HG03432 (cell line): ENCODE measurements at regions not wholly inside any gene's neighbourhood (a gene's known extent, or its start where the extent isn't known, plus 50 kb on each side); places are given as distances from the start of the nearest gene placed in this dataset.

Source experiments
- ATAC-seq: cut with Tn5 transposase; IDR thresholded peaks from one replicate; pipeline ENCODE4 v1.9.1; 2021; ENCODE audit warnings: mild to moderate bottlenecking, moderate library complexity; ENCODE audit not compliant: unreplicated experiment

DNA sequence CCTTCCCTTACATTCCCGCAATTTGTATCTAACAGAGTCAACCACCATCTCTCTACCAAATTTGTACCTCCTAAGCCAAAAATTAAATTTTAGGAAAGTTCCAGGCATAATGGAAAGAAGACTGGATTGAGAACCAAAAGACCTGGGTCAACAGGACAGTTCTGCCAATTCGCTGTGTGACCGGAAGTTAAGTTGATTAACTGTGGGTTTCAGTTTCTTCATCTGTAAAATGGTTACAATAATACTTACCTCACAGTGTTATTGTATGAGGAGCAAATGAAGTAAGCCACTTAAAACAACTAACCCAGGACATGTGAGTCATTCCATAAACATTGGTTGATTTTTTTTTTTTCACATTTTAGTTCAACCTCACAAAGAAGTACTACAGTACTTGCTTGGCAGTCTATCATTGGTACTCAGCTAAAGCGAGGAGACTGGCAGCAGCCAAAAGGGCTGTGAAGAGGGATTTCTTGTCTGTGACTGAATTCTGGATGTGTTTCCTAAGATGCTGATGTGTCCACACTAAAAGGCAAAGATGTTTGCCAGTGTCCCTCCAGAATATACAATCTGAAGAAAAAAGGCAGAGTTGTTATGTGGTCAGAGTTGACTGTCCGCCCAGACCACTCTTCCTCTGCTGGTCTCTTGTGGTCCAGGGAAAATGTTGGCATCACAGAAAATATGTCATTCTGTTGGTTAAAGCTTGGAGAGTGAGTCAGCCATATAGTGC is 198.6 kb downstream of the TLE1 start:
- ATAC-seq = no peak

DNA sequence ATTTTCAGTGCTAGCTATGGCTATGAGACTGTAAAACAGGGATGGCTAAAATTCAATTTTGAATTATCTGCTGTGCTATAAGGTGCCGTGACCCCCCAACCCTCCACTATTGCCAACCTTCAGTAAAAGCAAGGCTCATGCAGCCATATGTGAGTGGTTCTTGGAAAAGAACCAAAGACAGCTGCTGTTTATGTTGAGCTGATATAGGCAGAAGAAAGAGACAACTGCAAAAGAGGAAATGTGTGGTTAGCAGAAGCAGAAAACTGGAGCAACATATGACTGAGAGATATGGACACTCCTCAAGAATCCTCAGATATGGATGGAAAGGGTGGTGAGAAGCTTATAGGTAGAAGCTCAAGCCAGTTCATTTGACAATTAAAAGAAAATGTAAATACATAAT is 200.3 kb downstream of the TLE1 start:
- no peak for ATAC-seq

DNA sequence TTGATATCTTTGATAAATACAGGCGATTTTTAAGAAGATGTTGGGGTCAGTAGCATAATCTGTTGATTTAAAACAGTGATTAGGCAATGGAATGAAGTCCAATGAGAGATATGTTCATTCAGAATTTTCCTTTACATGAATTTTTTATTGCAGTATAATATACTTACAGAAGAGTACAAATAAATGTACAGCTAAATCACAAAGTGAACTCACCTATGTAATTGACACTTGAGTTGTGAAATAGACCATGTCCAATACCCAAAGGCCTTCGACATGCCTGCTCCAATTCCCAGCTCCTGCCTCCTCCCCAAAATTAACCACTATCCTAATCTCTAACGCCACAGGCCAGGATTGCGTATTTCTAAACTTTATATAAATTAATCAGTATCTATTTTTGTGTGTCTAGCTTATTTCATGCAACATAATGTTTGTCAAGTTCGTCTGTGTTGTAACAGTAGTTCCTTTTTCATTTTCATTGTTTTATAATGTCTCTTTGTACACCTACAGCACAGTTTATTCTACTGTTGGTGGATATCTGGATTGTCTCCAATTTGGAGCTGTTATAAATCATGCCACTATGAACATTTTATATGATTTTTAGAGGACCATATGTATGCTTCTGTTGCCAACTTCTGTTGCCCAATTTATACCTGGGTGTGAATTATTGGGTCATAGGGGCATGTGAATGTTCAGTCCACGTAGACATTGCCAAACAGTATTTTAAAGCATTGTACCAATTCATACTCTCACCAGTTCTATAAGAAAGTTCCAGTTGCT is 208.3 kb downstream of the TLE1 start:
- ATAC-seq = no peak

DNA sequence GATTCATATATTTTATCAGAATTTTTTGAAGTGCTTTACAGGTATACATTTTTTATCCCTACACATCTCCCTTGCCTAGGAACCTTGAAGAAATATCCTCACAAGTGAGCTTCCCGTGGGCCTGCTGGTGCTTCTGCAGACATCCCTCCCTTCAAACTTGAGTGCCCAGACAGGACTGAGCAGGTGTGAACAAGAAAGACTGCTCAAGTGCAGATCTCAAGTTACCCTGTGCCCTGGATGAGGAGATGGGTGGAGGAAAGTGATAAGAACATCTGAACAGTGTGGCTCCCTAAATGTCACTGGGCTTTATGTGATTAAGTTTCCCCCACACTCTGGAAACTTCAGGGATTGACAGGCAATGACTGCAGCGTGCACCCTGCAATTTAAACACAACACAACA is 209.8 kb downstream of the TLE1 start:
- ATAC-seq = no peak

DNA sequence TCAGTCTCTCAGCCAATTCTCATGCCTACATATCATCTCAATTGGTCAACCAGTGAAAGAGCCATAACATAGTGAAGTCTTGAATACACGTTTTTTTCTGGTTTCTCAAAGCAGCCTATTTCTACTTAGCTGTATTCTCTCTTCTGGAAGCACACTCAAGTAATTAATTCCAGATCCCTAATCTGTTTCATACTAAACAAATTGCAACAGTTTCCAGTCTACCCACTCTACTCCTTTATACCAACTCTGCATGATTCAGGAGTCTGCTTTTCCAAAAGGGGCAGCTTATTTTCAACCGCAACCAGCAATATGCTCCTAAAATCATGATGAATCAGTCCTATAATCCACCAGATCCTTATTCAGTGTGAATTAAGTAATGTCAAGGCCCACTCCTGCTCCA is 211.7 kb downstream of the TLE1 start:
- no peak for ATAC-seq

DNA sequence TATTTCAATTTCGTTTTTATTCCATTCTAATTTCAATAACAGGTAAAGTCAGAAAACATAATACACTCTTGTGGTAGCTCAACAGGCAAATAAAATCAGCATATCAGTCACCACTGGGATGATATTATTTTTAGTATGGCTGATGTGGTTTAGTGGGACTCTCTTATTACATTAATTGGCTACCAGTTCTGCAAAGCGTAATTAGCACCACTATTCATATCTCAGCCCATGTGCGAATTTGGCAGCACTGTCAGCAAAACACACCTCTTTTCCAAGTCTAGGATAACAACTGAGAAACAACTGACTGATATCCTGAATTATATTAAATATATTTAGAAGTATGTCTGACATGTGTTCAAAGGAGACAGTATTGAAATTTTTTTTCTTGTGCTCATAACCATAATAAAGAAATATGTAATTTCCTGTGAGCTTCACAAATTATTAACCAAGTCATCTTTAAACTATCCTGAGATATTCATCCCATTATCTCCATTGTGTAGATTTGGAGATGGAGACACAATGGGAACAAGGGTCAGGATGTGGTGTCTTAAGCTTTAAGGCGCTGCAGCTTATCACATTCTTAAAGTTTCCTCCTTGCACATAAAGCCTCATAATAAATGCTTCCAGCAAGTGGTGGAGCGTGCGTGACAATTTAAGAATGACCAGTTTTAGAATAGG is 212.4 kb downstream of the TLE1 start:
- no peak for ATAC-seq

DNA sequence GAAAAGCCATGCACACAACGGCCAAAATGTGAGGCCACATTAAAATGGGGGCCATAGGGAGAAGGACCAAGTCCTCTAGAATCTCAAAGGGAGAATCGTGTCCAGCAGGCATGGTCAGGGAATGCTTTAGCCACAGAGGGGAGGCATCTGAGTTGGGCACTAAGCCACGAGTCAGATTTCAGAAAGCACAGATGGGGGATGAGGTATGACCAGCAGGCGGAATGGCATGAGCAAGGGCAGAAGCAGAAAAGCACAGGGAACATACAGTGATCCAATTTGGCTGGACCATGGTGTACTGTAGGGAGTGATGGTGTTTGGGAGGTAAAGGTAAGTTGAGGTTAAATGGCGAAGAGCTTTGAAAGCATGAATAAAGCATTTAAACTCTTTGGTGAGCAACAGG is 214.6 kb downstream of the TLE1 start:
- no peak for ATAC-seq

DNA sequence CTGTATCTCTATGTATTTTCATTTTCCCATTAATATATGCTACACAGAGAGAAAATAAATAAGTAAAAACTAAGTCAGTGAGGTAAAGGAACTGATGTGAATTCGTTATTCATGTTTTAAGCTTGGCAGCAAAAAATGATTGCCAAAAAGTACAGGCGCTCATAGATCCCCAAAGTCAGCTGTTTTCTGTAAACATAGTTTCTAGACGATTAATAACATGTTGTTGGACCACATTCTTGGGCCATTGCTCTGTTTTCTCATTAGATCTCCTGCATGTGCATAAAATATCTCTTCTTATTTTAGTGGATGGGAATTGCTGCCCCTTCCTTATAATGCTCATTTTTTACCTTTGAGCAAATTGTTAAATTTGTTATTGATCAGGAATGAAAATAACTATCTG is 215.2 kb downstream of the TLE1 start:
- no peak for ATAC-seq

DNA sequence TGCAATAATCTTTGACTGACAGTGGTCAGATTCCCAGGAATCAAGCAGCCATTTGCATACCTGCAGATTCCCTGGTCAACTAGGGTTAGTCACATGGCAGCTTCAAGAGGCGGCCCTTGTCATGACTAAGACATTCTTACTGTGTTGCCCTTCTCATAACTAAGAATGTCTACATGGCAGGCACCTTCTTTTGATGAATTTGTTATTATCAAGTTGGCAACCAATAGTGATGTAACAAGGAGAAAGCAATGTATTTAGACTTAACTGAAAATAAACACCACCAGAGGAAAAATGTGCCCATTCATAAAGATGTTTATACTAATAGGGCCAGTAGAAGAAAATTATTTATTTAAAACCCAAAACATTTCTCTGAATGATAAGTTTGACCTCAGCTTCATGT is 215.6 kb downstream of the TLE1 start:
- no peak for ATAC-seq

DNA sequence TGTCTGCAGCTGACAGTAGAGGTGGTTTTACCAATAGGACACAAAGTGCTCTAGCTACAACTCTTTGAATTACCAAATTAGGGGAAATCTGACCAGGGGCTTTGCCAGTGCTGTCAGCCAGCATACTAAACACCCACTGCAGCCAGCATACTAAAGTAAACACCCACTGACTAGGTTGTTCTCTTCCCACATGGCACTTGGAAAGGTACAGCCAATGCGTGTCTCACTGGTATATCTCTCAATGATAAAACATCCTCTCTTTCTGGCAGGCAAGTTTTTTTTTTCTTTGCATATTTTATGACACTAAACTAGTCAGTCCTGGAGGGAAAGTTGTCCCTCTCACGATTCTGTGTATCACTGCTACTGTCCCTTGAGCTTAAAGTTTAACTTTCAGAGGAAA is 216.1 kb downstream of the TLE1 start:
- no peak for ATAC-seq

DNA sequence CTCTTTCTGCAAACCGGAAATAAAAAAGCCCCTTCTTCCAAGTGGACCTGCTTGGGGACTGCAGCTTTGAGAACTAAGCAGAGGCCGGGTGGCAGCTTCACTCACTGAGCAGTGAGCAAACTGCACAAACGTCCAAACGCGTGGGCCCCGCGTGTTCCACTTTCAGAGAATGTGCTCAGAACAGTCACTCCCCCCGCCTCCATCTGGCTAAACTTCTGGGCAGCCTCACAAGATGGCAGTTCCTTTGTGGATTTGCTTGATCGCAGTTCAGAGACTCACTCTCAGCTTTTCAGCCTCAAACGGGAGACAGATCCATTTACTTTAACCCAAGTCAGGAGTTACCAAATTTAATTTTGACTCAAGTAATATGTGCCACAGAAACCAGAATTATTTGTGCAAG is 216.6 kb downstream of the TLE1 start:
- ATAC-seq = no peak

DNA sequence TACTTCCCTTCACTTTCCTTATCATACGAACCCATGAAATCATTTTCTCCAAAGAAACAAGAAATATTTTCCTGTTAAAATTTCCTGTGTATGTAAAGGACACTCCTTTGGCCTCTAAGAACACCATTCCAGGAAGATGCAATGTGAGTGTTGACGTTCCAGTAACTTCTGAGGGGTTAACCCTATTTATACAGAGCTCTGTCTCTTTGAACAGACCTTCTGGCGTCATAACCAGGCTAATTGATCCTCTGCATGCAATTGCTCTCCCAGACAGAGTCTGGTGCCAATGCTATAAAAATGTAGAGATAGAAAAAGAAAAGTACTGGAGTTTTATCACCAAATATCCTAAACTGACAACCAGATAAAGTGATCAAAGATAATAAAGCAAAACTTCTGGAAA is 218.5 kb downstream of the TLE1 start:
- no peak for ATAC-seq

DNA sequence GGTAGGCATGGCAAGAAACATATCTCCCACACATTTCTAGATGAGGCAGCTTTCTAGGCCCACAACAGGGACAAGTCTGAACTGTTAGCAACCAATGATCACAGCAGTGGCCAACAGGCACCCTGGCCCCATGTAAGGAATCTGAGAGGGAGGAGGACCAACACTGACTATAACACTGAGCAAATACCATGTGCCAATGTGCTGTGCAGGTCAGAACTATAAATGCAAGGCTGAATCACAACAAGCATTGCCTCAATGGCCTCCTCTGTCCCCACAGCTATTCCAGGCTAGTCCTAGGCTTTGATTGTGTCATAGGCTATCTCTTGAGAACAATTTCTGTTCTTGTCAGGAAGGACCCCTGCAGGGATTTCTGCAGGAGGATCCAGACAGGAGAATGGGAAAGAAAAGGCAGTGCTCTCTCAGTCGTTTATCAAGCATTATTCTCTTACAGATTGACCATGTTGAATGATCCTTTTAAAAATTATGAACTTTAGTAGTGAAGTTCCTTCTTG is 221.2 kb downstream of the TLE1 start:
- ATAC-seq = no peak

DNA sequence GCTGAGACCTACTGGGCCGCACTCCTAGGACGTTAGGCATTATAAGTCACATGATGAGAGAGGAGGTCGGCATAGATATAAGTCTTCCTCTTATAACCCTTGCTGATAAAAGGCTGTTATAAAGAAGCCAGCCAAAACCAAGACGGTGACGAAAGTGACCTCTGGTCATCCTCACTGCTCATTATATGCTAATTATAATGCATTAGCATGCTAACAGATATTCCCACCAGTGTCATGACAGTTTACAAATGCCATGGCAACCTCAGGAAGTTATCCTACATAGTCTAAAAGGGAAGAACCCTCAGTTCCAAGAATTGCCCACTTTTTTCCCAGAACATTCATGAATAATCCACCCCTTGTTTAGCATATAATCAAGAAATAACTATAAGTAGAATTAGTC is 222.4 kb downstream of the TLE1 start:
- ATAC-seq = no peak

DNA sequence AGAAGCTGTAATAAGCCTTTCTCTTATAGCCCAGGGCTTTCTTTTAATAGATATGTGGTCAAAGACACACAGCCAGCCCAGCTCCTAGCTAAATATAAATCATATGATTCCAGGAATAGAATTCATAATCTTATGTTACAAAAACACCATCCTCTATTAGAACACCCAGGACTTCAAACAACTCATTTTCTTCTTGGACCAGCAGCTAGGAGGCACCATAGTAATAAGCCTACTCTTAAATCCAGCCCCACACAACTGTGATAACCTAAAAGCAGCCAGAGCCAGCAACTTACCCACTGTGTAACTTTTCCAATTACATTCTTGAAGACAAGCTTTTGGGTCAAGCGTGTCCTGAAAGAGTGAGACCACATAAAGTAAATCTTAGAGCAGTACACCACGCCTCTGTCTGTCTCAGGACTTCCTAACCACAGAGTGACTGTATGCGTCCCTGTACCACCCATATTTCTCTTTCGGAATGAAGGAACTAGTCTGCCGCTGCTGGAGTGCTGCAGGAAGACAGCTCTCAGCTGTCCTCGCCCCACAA is 223.8 kb downstream of the TLE1 start:
- ATAC-seq = no peak

DNA sequence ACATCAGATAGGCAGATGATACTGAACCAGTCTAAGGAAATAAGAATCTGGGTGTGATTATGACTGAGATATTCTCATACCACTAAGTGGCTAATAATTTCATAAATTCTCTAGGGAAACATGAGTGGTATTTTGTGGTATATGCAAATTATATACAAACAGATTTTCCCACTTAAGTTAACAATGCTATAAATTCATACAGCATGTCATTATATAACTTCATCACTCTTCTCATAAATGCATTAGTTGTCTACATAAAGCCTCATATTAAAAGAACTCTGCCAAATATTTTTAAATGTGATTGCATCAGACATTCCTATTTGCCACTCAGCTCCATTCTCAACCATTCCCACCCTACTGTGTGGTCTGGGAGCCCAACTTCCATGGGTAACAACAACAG is 226.5 kb downstream of the TLE1 start:
- ATAC-seq = no peak

DNA sequence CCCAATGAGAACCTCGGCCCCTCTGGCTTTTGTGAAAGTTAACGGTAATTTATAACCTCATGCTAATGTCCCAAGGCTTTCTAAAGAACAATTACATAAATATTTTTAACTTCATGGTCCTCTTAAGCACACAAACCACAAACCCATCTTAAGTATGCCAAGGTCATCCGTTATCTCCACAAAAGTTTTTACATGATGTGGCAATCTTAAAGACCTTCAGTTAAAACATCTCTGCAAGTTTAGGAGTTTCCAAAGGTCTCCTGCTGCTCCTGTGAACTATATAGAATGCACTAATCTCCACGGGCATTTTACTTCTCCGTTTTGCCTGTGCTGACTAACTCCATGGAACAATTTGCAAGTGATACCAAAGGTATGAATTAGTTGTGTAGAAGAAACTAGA is 228.2 kb downstream of the TLE1 start:
- ATAC-seq = no peak

DNA sequence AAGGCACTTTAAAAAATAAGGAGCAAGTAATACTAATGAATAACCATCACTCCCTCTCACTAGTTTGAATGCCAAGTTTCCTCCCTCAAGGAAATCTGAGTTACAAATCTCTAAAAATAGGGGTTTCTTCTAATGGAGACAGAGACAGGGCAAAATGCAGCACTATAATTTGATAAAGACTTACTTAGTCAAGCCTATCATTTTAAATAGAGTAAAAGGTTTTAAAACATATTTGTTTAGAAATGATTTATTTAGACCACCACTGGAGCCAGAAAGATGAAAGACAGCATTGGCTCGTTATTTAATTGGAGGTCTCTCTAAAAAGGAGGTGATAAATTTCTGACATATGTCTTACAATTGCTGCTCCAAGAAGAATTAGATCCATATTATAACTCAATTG is 228.7 kb downstream of the TLE1 start:
- no peak for ATAC-seq

DNA sequence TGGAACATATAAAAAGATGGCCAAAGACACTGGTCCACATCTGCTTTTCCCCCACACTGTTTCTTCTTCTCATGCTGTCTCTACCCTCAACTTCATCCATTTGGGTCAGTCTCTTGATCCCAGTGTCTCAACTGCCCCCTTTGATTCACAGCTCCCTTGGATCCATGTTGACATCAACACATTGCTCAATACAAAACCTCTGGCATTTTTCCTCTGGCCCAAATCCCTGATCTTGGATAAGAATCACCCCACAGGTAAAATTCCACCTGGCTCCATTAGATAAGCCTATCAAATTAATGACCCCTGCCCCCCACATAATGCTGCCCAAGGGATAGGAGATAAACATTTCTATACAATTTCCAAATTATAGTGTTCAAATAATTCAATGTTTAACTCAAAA is 229.8 kb downstream of the TLE1 start:
- no peak for ATAC-seq

DNA sequence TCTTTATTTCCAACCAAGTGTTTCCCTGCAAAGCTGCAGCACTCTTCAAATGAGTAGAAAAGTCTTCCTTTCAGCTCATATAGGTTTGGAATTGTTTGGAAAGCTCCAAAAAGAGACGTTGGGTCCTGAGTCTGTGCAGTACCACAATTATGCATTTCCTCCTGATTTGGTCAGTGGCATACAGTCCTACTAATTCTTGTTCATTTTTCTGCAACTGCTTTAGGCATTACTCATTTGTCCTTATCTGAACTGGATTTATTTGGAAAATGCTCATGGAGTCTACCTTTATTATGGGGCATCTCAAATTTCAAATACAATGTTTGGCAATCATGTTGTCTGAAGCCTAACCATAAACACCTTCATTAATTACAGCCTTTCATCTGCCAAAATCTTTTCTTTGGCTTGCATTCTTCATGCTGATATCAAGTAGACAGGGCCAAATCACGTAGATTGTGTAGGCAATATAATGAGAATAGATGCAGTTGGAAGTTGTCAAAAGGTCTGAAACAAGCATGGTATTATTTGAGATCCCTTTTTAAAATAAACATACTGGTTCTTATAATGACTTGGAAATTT is 232.8 kb downstream of the TLE1 start:
- no peak for ATAC-seq
